ENCODE measurements at regions not wholly inside any gene's neighbourhood (a gene's known extent, or its start where the extent isn't known, plus 50 kb on each side); places are given as distances from the start of the nearest gene placed in this dataset.

- Histone ChIP-seq H3K27ac (ENCODE audit: low read depth, low read length) (no peak overlapping the region), H3K4me1 (ENCODE audit: control insufficient read depth, insufficient read depth, low read length) (no peaks in the 10 kb centered on the region), H3K9ac (ENCODE audit: low read length) (no peak overlapping the region), H3K27me3 (ENCODE audit: control insufficient read depth, insufficient read depth, low read length) (no peaks in the 10 kb centered on the region), H3K4me3 (ENCODE audit: low read length) (no peak overlapping the region), H3K36me3 (ENCODE audit: control insufficient read depth, insufficient read depth, low read length) (no peaks in the 10 kb centered on the region)
Observed at GRCh38 chr7:126223729-126224128, 1029.0 kb downstream of the GRM8 start.

DNA sequence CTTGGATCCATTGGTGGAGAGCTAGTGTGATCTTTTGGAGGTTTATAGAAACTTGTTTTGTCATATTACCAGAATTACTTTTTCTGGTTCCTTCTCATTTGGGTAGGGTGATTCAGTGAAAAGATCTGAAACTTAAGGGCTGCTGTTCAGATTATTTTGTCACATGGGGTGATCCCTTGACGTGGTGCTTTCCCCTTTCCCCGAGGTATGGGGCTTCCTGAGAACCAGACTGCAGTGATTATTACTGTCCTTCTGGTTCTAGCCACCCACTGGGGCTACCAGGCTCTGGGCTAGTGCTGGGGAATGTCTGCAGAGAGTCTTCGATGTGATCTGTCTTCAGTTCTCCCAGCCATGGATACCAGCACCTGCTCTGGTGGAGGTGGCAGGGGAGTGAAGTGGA, 1030.0 kb downstream of the GRM8 start:
- H3K4me3 ChIP-seq (ENCODE audit: low read length): no peak overlapping the region
- no peaks in the 10 kb centered on the region for H3K4me1 ChIP-seq (ENCODE audit: control insufficient read depth, insufficient read depth, low read length)
- no peak overlapping the region for H3K27ac ChIP-seq (ENCODE audit: low read depth, low read length)
- H3K27me3 ChIP-seq (ENCODE audit: control insufficient read depth, insufficient read depth, low read length): no peaks in the 10 kb centered on the region
- H3K9ac ChIP-seq (ENCODE audit: low read length): no peak overlapping the region
- H3K36me3 ChIP-seq (ENCODE audit: control insufficient read depth, insufficient read depth, low read length): no peaks in the 10 kb centered on the region

GRCh38 chr7:126215785-126216184, 1037.0 kb downstream of the GRM8 start:
- H3K36me3 ChIP-seq (ENCODE audit: control insufficient read depth, insufficient read depth, low read length): no peaks in the 10 kb centered on the region
- H3K4me1 ChIP-seq (ENCODE audit: control insufficient read depth, insufficient read depth, low read length): no peaks in the 10 kb centered on the region
- no peaks in the 10 kb centered on the region for H3K27me3 ChIP-seq (ENCODE audit: control insufficient read depth, insufficient read depth, low read length)
- H3K27ac ChIP-seq (ENCODE audit: low read depth, low read length): no peak overlapping the region
- no peak overlapping the region for H3K4me3 ChIP-seq (ENCODE audit: low read length)
- no peak overlapping the region for H3K9ac ChIP-seq (ENCODE audit: low read length)

DNA sequence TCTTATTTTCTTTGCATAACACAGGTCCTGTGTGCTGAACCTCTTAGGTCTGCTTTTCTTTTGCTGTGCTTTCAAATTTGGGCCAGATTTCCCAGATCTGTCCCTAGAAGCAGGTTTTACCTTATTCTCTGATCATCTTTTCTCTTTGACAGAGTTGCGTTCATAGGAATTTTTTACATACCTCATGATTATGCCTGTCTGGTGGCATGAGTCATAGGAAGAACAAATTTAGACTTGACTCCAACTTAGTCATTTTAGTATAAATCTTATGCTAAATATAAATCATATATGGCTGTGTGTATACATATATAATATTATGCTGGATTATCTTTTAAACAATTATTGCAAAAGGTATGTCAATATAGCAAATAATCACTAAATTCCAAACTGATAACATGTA, 1038.9 kb downstream of the GRM8 start:
- H3K27me3 ChIP-seq (ENCODE audit: control insufficient read depth, insufficient read depth, low read length): no peaks in the 10 kb centered on the region
- H3K27ac ChIP-seq (ENCODE audit: low read depth, low read length): no peak overlapping the region
- no peaks in the 10 kb centered on the region for H3K4me1 ChIP-seq (ENCODE audit: control insufficient read depth, insufficient read depth, low read length)
- no peak overlapping the region for H3K4me3 ChIP-seq (ENCODE audit: low read length)
- H3K9ac ChIP-seq (ENCODE audit: low read length): no peak overlapping the region
- no peaks in the 10 kb centered on the region for H3K36me3 ChIP-seq (ENCODE audit: control insufficient read depth, insufficient read depth, low read length)

DNA sequence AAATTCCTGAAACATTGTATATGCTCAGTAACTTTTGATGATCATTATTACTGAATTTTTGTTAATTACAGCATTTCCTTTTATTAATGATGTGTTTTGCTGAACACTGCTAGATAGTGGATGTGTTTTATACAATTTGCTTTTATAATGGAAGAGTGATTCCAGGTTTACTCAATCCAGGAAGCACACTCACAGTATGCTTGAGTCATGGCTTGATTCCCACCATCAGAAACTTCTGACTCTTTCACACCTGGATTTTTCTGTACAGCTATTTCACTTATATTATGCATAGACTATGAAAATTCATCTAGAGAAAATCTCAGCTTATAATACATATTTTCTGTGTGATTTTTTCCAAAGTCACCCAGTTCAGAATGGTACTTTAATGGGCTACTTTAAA, 1040.9 kb downstream of the GRM8 start:
- Histone ChIP-seq H3K36me3 (ENCODE audit: control insufficient read depth, insufficient read depth, low read length) (no peaks in the 10 kb centered on the region), H3K27me3 (ENCODE audit: control insufficient read depth, insufficient read depth, low read length) (no peaks in the 10 kb centered on the region), H3K9ac (ENCODE audit: low read length) (no peak overlapping the region), H3K4me1 (ENCODE audit: control insufficient read depth, insufficient read depth, low read length) (no peaks in the 10 kb centered on the region), H3K4me3 (ENCODE audit: low read length) (no peak overlapping the region), H3K27ac (ENCODE audit: low read depth, low read length) (no peak overlapping the region)

DNA sequence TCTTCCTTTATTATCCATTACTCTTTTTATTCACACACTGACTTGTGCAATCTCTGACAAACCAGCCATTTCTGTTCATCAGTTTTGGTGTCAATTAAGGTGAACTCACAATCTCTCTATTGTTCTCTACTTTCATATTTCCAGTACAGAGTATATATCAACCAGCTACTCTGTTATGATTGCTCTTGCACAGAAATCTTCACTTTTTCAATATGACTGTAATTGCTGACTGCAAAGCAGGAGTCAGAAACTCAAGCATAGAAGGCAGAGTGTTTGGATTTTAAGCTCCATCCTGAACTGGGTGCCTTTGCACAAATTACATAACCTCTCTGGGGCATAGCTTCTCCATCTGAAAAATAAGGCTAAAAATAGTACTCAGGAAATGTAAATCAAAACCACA, 1042.0 kb downstream of the GRM8 start:
- Histone ChIP-seq H3K4me3 (ENCODE audit: low read length) (no peak overlapping the region), H3K36me3 (ENCODE audit: control insufficient read depth, insufficient read depth, low read length) (no peaks in the 10 kb centered on the region), H3K9ac (ENCODE audit: low read length) (no peak overlapping the region), H3K27ac (ENCODE audit: low read depth, low read length) (no peak overlapping the region), H3K4me1 (ENCODE audit: control insufficient read depth, insufficient read depth, low read length) (no peaks in the 10 kb centered on the region), H3K27me3 (ENCODE audit: control insufficient read depth, insufficient read depth, low read length) (no peaks in the 10 kb centered on the region)

DNA sequence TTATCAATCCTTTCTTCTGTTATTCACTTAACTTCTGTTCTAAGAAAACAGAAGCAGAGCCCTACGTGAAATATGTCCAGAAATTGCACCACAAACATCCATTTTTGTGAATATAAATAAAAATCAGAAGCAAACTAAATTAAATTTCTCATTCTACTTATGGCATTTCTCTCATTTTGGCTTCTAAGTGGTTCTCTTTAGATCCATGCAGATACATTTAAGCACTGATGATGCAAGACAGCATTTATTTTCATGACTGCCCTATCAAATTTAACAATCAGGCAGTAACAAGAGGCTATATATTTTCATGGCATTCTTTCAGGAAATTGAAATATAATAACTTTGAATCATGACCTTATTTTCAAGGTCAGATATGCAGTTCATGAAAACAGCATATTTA, 1049.6 kb downstream of the GRM8 start:
- Histone ChIP-seq H3K36me3 (ENCODE audit: control insufficient read depth, insufficient read depth, low read length) (no peaks in the 10 kb centered on the region), H3K9ac (ENCODE audit: low read length) (no peak overlapping the region), H3K27me3 (ENCODE audit: control insufficient read depth, insufficient read depth, low read length) (no peaks in the 10 kb centered on the region), H3K27ac (ENCODE audit: low read depth, low read length) (no peak overlapping the region), H3K4me3 (ENCODE audit: low read length) (no peak overlapping the region), H3K4me1 (ENCODE audit: control insufficient read depth, insufficient read depth, low read length) (no peaks in the 10 kb centered on the region)

DNA sequence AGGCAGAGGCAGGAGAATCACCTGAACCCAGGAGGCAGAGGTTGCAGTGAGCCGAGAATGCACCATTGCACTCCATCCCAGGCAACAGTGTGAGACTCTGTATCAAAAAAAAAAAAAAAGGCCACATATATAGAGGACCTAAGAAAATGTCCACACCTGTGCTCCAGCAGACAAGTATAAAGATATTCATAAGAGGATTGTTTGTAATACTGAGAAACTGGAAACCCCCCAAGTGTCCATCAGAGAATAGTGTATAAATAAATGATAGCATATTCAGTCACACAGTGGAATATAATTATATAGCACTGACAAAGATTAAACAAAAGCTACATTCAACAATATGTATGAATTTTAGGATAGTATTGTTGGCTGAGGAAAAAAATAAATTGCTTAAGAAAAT, 1050.6 kb downstream of the GRM8 start:
- Histone ChIP-seq H3K9ac (ENCODE audit: low read length) (no peak overlapping the region), H3K4me3 (ENCODE audit: low read length) (no peak overlapping the region), H3K36me3 (ENCODE audit: control insufficient read depth, insufficient read depth, low read length) (no peaks in the 10 kb centered on the region), H3K4me1 (ENCODE audit: control insufficient read depth, insufficient read depth, low read length) (no peaks in the 10 kb centered on the region), H3K27ac (ENCODE audit: low read depth, low read length) (no peak overlapping the region), H3K27me3 (ENCODE audit: control insufficient read depth, insufficient read depth, low read length) (no peaks in the 10 kb centered on the region)

DNA sequence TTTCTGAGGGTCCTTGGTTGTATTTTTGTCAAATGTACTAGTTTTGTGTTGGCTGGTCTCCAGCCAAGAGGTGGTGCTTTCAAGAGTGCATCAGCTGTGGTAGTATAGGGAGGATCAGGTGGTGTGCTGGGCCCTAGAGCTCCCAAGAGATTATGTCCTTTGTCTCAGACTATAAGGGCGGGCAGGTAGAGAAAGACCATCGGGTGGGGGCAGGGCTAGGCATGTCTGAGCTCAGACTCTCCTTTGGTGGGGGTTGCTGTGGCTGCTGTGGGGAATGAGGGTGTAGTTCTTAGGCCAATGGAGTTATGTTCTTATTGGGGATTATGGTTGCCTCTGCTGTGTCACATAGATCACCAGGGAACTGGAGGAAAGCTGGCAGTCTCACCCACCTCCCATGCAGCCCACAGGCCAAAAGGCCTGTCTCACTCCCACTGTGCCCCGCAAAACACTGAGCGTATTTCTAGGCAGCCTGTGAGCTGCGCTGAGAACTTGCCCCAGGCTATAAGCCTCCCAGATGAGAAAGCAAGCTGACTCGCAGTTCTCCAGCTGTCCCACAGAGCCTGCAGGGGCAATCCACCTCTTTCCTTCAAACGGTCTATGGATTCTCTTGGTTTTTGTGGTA, 1066.7 kb downstream of the GRM8 start:
- Histone ChIP-seq H3K27ac (ENCODE audit: low read depth, low read length) (no peak overlapping the region), H3K36me3 (ENCODE audit: control insufficient read depth, insufficient read depth, low read length) (no peaks in the 10 kb centered on the region), H3K9ac (ENCODE audit: low read length) (no peak overlapping the region), H3K4me3 (ENCODE audit: low read length) (no peak overlapping the region), H3K27me3 (ENCODE audit: control insufficient read depth, insufficient read depth, low read length) (no peaks in the 10 kb centered on the region), H3K4me1 (ENCODE audit: control insufficient read depth, insufficient read depth, low read length) (no peaks in the 10 kb centered on the region)

- Histone ChIP-seq H3K27ac (ENCODE audit: low read depth, low read length) (no peak overlapping the region), H3K4me3 (ENCODE audit: low read length) (no peak overlapping the region), H3K36me3 (ENCODE audit: control insufficient read depth, insufficient read depth, low read length) (no peaks in the 10 kb centered on the region), H3K27me3 (ENCODE audit: control insufficient read depth, insufficient read depth, low read length) (no peaks in the 10 kb centered on the region), H3K9ac (ENCODE audit: low read length) (no peak overlapping the region), H3K4me1 (ENCODE audit: control insufficient read depth, insufficient read depth, low read length) (no peaks in the 10 kb centered on the region)
Observed at GRCh38 chr7:126179916-126180315, 1072.8 kb downstream of the GRM8 start.

DNA sequence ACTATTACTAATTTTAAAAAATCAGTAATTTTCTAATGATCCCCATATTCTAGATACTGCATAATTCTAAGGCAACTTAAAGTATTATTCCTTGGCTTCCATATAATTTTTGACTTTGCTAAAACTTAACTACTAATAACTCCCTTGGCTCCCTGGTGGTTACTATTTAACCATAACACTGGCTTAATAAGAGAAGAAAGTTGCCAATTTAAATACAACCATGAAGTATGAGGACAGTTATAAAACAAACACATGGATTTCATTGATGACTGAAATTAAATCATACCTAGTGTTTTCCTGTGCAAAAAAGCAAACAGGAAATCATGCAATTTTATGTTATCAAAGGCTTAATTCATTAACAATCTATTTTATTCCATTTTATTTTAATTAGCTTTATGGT, 1073.9 kb downstream of the GRM8 start:
- no peak overlapping the region for H3K4me3 ChIP-seq (ENCODE audit: low read length)
- no peak overlapping the region for H3K27ac ChIP-seq (ENCODE audit: low read depth, low read length)
- no peak overlapping the region for H3K9ac ChIP-seq (ENCODE audit: low read length)
- H3K4me1 ChIP-seq (ENCODE audit: control insufficient read depth, insufficient read depth, low read length): no peaks in the 10 kb centered on the region
- H3K27me3 ChIP-seq (ENCODE audit: control insufficient read depth, insufficient read depth, low read length): no peaks in the 10 kb centered on the region
- no peaks in the 10 kb centered on the region for H3K36me3 ChIP-seq (ENCODE audit: control insufficient read depth, insufficient read depth, low read length)

GRCh38 chr7:126177782-126178181, 1075.0 kb downstream of the GRM8 start:
- no peaks in the 10 kb centered on the region for H3K27me3 ChIP-seq (ENCODE audit: control insufficient read depth, insufficient read depth, low read length)
- no peak overlapping the region for H3K4me3 ChIP-seq (ENCODE audit: low read length)
- H3K36me3 ChIP-seq (ENCODE audit: control insufficient read depth, insufficient read depth, low read length): no peaks in the 10 kb centered on the region
- no peak overlapping the region for H3K27ac ChIP-seq (ENCODE audit: low read depth, low read length)
- H3K4me1 ChIP-seq (ENCODE audit: control insufficient read depth, insufficient read depth, low read length): no peaks in the 10 kb centered on the region
- no peak overlapping the region for H3K9ac ChIP-seq (ENCODE audit: low read length)

GRCh38 chr7:126166645-126167044, 1086.1 kb downstream of the GRM8 start:
- H3K36me3 ChIP-seq (ENCODE audit: control insufficient read depth, insufficient read depth, low read length): no peaks in the 10 kb centered on the region
- H3K4me3 ChIP-seq (ENCODE audit: low read length): no peak overlapping the region
- H3K27ac ChIP-seq (ENCODE audit: low read depth, low read length): no peak overlapping the region
- H3K9ac ChIP-seq (ENCODE audit: low read length): no peak overlapping the region
- H3K27me3 ChIP-seq (ENCODE audit: control insufficient read depth, insufficient read depth, low read length): no peaks in the 10 kb centered on the region
- H3K4me1 ChIP-seq (ENCODE audit: control insufficient read depth, insufficient read depth, low read length): no peaks in the 10 kb centered on the region

Data from rectal smooth muscle tissue (tissue), 1 donor.